HEK293T (cell line): ENCODE measurements at regions not wholly inside any gene's neighbourhood (a gene's known extent, or its start where the extent isn't known, plus 50 kb on each side); places are given as distances from the start of the nearest gene placed in this dataset.

Experiments used
- ARNT ChIP-seq: fragments of 450-650 bp; IDR thresholded peaks from 2 replicates; pipeline ENCODE4 v1.6.1; 2017; ENCODE audit warnings: mild to moderate bottlenecking
- ELF4 ChIP-seq: fragments of 450-650 bp; IDR thresholded peaks from 2 replicates; pipeline ENCODE4 v1.6.1; 2017; ENCODE audit warnings: antibody characterized with exemption
- FOXK2 ChIP-seq: fragments of 450-650 bp; IDR thresholded peaks from 2 replicates; pipeline ENCODE4 v1.6.1; 2016; ENCODE audit warnings: mild to moderate bottlenecking
- FOXM1 ChIP-seq: fragments of 450-650 bp; IDR thresholded peaks from 2 replicates; pipeline ENCODE4 v1.6.1; 2017; ENCODE audit warnings: mild to moderate bottlenecking, borderline replicate concordance
- ZNF384 ChIP-seq: fragments of 450-650 bp; IDR thresholded peaks from 2 replicates; pipeline ENCODE4 v1.6.1; 2016

GRCh38 chr1:72936942-72937341 lies 654.6 kb upstream of the NEGR1 start:
- TF ChIP-seq ZNF384 (no peak), FOXK2 (no peak), ARNT (no peak), FOXM1 (no peak), ELF4 (no peak)
